PC-9 (cell line): ENCODE measurements at regions not wholly inside any gene's neighbourhood (a gene's known extent, or its start where the extent isn't known, plus 50 kb on each side); places are given as distances from the start of the nearest gene placed in this dataset.

Source experiments
- CTCF ChIP-seq: fragments of 200-600 bp; sonication (generic); conservative IDR thresholded peaks from 2 replicates; pipeline ENCODE4 v1.6.1; 2017; ENCODE audit warnings: mixed run types, antibody characterized with exemption, mild to moderate bottlenecking, moderate library complexity
- EZH2 ChIP-seq: fragments of 200-600 bp; sonication (generic); IDR thresholded peaks from 2 replicates; pipeline ENCODE4 v1.8.0; 2017; ENCODE audit warnings: antibody characterized with exemption, low read depth

DNA sequence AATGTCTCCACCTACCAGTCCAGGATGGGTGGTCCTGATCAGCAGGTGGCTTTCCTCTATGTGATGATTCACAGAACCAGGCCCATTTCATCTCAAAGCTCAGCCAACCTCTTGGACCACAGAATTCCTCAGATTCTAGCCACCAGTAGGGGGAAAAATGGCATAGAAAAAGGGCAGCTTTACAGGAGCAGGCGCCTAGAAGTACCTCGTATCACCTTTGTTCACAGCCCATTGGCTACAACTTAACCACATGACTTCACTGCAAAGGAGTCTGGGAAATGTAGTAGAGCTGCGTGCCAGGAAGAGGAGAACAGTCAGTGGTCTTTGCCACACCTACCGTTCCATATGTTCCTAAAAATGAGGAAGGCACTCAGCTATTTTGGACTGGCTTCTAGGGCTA is 62.8 kb upstream of the DTNA start:
- TF ChIP-seq CTCF (no peak), EZH2 (no peak)
